ENCODE measurements at regions not wholly inside any gene's neighbourhood (a gene's known extent, or its start where the extent isn't known, plus 50 kb on each side); places are given as distances from the start of the nearest gene placed in this dataset.

DNA sequence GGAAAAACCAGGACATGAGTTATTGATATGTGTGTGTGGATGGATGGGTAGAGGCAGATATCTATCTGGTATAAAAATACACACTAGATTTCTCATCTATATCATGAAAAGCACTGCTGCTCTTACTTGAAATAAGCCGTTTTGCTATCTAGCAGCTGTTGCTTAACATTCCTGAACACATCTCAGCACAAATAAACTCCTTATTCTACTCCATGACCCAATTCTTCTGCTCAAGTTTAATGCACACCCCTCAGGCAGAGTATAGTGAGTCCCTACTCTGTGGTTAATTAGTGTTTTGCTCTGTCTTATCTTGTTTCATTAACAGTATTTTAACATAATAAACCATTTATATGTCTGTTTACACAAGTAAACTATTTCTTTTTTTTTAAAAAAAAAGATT is 134.2 kb downstream of the CBLN2 start:
- peaks cover 2% of the 10 kb centered on the region for H3K27me3 Mint-ChIP-seq (ENCODE audit: unreplicated experiment)
- H3K9me3 Mint-ChIP-seq (ENCODE audit: unreplicated experiment), result peaks cover 2% of the 10 kb centered on the region
- H3K4me1 Mint-ChIP-seq (ENCODE audit: low read depth, unreplicated experiment), result no peaks in the 10 kb centered on the region
- H3K27ac Mint-ChIP-seq (ENCODE audit: unreplicated experiment), result no peak overlapping the region
- no peak for DNase-seq
- TF ChIP-seq, protein P1, sequence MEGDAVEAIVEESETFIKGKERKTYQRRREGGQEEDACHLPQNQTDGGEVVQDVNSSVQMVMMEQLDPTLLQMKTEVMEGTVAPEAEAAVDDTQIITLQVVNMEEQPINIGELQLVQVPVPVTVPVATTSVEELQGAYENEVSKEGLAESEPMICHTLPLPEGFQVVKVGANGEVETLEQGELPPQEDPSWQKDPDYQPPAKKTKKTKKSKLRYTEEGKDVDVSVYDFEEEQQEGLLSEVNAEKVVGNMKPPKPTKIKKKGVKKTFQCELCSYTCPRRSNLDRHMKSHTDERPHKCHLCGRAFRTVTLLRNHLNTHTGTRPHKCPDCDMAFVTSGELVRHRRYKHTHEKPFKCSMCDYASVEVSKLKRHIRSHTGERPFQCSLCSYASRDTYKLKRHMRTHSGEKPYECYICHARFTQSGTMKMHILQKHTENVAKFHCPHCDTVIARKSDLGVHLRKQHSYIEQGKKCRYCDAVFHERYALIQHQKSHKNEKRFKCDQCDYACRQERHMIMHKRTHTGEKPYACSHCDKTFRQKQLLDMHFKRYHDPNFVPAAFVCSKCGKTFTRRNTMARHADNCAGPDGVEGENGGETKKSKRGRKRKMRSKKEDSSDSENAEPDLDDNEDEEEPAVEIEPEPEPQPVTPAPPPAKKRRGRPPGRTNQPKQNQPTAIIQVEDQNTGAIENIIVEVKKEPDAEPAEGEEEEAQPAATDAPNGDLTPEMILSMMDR (IDR thresholded peaks at IDR 0.05; ENCODE audit: partially characterized antibody, unreplicated experiment), result no peak
- H3K4me3 Mint-ChIP-seq (ENCODE audit: unreplicated experiment), result no peak overlapping the region
- H3K36me3 Mint-ChIP-seq (ENCODE audit: unreplicated experiment), result no peaks in the 10 kb centered on the region

DNA sequence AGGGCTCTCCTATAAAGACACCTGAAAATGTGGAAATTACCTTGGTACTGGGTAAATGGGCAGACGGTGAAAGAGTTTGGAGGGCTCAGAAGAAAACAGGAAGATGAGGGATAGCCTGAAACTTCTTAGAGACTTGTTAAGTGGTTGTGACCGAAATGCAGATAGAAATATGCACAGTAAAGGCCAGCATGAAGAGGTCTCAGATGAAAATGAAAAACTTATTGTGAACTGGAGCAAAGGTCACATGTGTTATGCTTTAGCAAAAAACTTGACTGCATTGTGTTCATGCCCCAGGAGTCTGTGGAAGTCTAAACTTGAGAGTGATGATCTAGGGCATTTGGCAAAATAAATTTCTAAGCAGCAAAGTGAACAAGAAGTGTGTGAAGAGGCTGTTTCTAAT is 137.1 kb downstream of the CBLN2 start:
- Mint-ChIP-seq H3K27ac (ENCODE audit: unreplicated experiment) (no peak overlapping the region), H3K27me3 (ENCODE audit: unreplicated experiment) (peaks cover 2% of the 10 kb centered on the region), H3K36me3 (ENCODE audit: unreplicated experiment) (no peaks in the 10 kb centered on the region), H3K9me3 (ENCODE audit: unreplicated experiment) (peaks cover 6% of the 10 kb centered on the region), H3K4me1 (ENCODE audit: low read depth, unreplicated experiment) (no peaks in the 10 kb centered on the region), H3K4me3 (ENCODE audit: unreplicated experiment) (no peak overlapping the region)
- no peak for DNase-seq
- TF ChIP-seq, protein P1 (IDR thresholded peaks at IDR 0.05; ENCODE audit: partially characterized antibody, unreplicated experiment), result no peak

DNA sequence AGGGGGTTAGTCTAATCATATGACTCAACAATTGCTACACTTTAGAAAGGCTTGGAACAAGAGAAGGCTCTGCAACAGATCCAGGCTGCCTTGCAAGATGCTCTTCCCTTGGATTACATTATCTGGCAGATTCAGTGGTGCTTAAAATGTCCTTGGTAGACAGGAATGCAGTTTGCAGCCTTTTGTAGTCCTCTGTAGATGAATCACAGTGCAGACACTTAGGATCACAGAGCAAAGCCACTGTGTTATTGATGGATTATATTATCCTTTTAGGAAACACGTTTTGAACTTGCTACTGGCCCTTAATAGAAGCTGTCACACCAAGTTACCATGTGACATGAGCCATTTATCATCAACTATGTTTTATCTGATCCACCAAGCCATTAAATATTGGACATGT is 152.2 kb downstream of the CBLN2 start:
- Mint-ChIP-seq H3K9me3 (ENCODE audit: unreplicated experiment) (no peaks in the 10 kb centered on the region), H3K27ac (ENCODE audit: unreplicated experiment) (no peak overlapping the region)
- no peak for DNase-seq

DNA sequence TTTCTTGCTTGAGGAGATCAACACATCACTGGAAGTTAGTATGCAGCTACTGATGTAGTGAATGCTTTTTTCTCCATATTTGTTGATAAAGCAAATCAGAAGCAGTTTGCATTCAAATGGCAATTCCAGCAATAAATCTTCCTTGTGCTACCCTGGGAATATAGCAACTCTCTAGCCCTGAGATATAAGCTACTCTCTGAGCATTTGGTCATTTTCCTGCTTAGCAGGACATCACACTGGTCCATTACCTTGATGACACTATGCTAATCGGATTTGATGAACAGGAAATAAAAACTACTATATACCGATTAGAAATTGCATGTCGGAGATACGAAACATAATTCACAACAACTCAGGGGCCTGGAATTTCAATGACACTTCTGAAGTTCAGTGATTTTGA is 152.7 kb downstream of the CBLN2 start:
- H3K4me3 Mint-ChIP-seq (ENCODE audit: unreplicated experiment), result no peak overlapping the region
- no peak for DNase-seq
- H3K9me3 Mint-ChIP-seq (ENCODE audit: unreplicated experiment), result no peaks in the 10 kb centered on the region
- H3K4me1 Mint-ChIP-seq (ENCODE audit: low read depth, unreplicated experiment), result no peaks in the 10 kb centered on the region
- H3K27ac Mint-ChIP-seq (ENCODE audit: unreplicated experiment), result no peak overlapping the region
- H3K36me3 Mint-ChIP-seq (ENCODE audit: unreplicated experiment), result no peaks in the 10 kb centered on the region
- TF ChIP-seq, protein P1 (IDR thresholded peaks at IDR 0.05; ENCODE audit: partially characterized antibody, unreplicated experiment), result no peak
- H3K27me3 Mint-ChIP-seq (ENCODE audit: unreplicated experiment), result no peaks in the 10 kb centered on the region

More for the DNA sequence above, 152.2 kb downstream of the CBLN2 start:
- Mint-ChIP-seq H3K36me3 (ENCODE audit: unreplicated experiment) (no peaks in the 10 kb centered on the region), H3K4me1 (ENCODE audit: low read depth, unreplicated experiment) (no peaks in the 10 kb centered on the region), H3K4me3 (ENCODE audit: unreplicated experiment) (no peak overlapping the region), H3K27me3 (ENCODE audit: unreplicated experiment) (no peaks in the 10 kb centered on the region)
- TF ChIP-seq, protein P1 (IDR thresholded peaks at IDR 0.05; ENCODE audit: partially characterized antibody, unreplicated experiment), result no peak

DNA sequence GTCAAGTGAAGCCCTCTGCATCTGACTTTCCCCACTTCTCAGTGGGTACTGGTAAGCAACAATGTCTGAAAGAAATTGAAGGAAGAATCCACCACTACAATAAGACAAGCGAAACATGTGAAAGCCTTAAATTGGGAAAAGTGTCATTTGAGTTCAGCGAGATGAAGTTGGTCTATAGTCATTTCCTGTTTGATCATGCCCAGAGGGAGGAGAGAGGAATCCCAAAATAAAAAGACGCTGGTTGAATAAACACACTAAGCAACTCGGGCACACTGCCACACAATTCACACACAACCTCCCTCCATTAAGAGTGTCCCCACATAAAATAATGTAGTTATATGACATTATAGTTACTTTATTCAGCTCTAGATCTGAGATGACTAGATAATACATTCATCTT is 166.1 kb downstream of the CBLN2 start:
- H3K36me3 Mint-ChIP-seq (ENCODE audit: unreplicated experiment), result no peaks in the 10 kb centered on the region
- H3K4me3 Mint-ChIP-seq (ENCODE audit: unreplicated experiment), result no peak overlapping the region
- DNase-seq, result no peak
- no peak overlapping the region for H3K27ac Mint-ChIP-seq (ENCODE audit: unreplicated experiment)
- no peaks in the 10 kb centered on the region for H3K9me3 Mint-ChIP-seq (ENCODE audit: unreplicated experiment)
- peaks cover 4% of the 10 kb centered on the region for H3K4me1 Mint-ChIP-seq (ENCODE audit: low read depth, unreplicated experiment)
- TF ChIP-seq, protein P1 (IDR thresholded peaks at IDR 0.05; ENCODE audit: partially characterized antibody, unreplicated experiment), result no peak
- peaks cover 3% of the 10 kb centered on the region for H3K27me3 Mint-ChIP-seq (ENCODE audit: unreplicated experiment)
